Cardiac muscle cell (in vitro differentiated cells and primary cell): ENCODE measurements at regions not wholly inside any gene's neighbourhood (a gene's known extent, or its start where the extent isn't known, plus 50 kb on each side); places are given as distances from the start of the nearest gene placed in this dataset.
A peak's percentile ranks its signal among the peaks of the same experiment; 100 is the strongest.
"Not testable (repeated sequence)": the region's sequence is repeated elsewhere in the genome, so short reads cannot be mapped to it uniquely, and the experiment has no call there.

ENCODE experiments used
- DNase-seq, 2 donors: peaks; one replicate each; pipeline versions ENCODE4 v3.0.0 to v3.0.0-alpha.2; 2010 to 2017; ENCODE audit warnings: low read depth in 1 of 2, low spot score in 1 of 2
- H3K27ac ChIP-seq: fragments of 200-600 bp; sonication (generic); 2 replicates; pipeline ENCODE4 v1.5.1; 2016
- H3K27me3 ChIP-seq: fragments of 200-600 bp; sonication (generic); 2 replicates; pipeline ENCODE4 v1.6.0; 2016; ENCODE audit warnings: control low read depth
- H3K36me3 ChIP-seq: fragments of 200-600 bp; sonication (generic); 2 replicates; pipeline ENCODE4 v1.5.1; 2016; ENCODE audit warnings: control low read depth
- H3K4me1 ChIP-seq: fragments of 200-600 bp; sonication (generic); 2 replicates; pipeline ENCODE4 v1.8.1; 2017; ENCODE audit warnings: low read depth, mild to moderate bottlenecking, mixed run types
- H3K4me3 ChIP-seq: fragments of 200-600 bp; sonication (generic); 2 replicates; pipeline ENCODE4 v1.5.1; 2016; ENCODE audit warnings: mild to moderate bottlenecking
- H3K9me3 ChIP-seq: fragments of 200-600 bp; sonication (generic); 2 replicates; pipeline ENCODE4 v1.5.1; 2017; ENCODE audit warnings: low read depth, mild to moderate bottlenecking, control low read depth
- TF ChIP-seq, protein P1 (sequence below): IDR thresholded peaks from 2 replicates; pipeline ENCODE4 v1.5.1; 2012; ENCODE audit warnings: low read depth, mild to moderate bottlenecking, low read length

GRCh38 chr7:142566271-142566670, 183.0 kb upstream of the PRSS1 start:
- H3K9me3 ChIP-seq: no peaks in the 10 kb centered on the region

GRCh38 chr7:142564125-142564524, 185.1 kb upstream of the PRSS1 start:
- H3K9me3 ChIP-seq, H3K27me3 ChIP-seq, H3K4me1 ChIP-seq, H3K4me3 ChIP-seq, H3K36me3 ChIP-seq, H3K27ac ChIP-seq: not testable (repeated sequence)
- DNase-seq: peak in 1 of 2 donors; percentile 49

More at GRCh38 chr7:142566271-142566670, 183.0 kb upstream of the PRSS1 start:
- H3K36me3 ChIP-seq: no peaks in the 10 kb centered on the region
- TF ChIP-seq, protein P1, sequence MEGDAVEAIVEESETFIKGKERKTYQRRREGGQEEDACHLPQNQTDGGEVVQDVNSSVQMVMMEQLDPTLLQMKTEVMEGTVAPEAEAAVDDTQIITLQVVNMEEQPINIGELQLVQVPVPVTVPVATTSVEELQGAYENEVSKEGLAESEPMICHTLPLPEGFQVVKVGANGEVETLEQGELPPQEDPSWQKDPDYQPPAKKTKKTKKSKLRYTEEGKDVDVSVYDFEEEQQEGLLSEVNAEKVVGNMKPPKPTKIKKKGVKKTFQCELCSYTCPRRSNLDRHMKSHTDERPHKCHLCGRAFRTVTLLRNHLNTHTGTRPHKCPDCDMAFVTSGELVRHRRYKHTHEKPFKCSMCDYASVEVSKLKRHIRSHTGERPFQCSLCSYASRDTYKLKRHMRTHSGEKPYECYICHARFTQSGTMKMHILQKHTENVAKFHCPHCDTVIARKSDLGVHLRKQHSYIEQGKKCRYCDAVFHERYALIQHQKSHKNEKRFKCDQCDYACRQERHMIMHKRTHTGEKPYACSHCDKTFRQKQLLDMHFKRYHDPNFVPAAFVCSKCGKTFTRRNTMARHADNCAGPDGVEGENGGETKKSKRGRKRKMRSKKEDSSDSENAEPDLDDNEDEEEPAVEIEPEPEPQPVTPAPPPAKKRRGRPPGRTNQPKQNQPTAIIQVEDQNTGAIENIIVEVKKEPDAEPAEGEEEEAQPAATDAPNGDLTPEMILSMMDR: no peak
- no peaks in the 10 kb centered on the region for H3K27me3 ChIP-seq
- H3K4me1 ChIP-seq: no peaks in the 10 kb centered on the region
- H3K4me3 ChIP-seq: no peak overlapping the region
- no peak overlapping the region for H3K27ac ChIP-seq
- no peak for DNase-seq

DNA sequence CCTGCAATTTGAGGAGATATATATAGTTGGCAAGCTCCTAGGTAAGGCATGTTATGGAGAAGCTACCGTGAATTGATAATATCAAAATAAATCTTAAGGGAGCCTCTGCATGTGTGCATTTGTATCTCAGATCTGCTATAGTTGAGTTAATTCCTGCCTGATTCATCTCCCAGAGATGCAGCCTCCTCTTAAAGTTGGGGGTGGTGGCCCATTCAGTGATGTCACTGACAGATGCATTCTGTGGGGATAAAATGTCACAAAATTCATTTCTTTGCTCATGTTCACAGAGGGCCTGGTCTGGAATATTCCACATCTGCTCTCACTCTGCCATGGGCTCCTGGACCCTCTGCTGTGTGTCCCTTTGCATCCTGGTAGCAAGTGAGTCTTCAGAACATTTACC, 185.8 kb upstream of the PRSS1 start:
- TF ChIP-seq, protein P1: no peak
- H3K9me3 ChIP-seq: no peaks in the 10 kb centered on the region
- H3K27me3 ChIP-seq: no peaks in the 10 kb centered on the region
- H3K4me3 ChIP-seq: no peak overlapping the region
- H3K36me3 ChIP-seq: no peaks in the 10 kb centered on the region
- no peaks in the 10 kb centered on the region for H3K4me1 ChIP-seq
- DNase-seq: no peak
- no peak overlapping the region for H3K27ac ChIP-seq

DNA sequence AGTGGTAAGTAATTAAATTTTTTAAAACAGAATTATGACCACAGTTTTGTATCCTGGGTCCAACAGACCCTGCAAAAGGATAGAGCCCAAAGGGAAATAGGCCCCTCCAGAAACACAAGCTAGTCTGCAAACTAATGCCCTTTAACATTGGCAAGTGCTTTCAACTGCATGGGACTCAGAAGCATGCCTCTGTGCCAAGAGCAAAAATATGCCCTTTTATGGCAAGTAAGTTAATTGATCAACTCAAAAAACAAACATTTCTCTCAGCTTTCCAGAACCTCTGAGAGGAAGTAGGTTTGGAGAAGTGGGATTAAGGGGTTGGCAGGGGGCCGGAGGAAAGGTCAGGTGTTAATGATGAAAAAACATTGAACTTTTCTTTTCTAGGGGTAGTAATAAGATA, 186.6 kb upstream of the PRSS1 start:
- Histone ChIP-seq H3K4me1 (no peaks in the 10 kb centered on the region), H3K4me3 (no peak overlapping the region), H3K36me3 (no peaks in the 10 kb centered on the region), H3K27me3 (no peaks in the 10 kb centered on the region), H3K9me3 (no peaks in the 10 kb centered on the region), H3K27ac (no peak overlapping the region)
- no peak for DNase-seq
- TF ChIP-seq, protein P1: no peak

- H3K4me3 ChIP-seq, H3K9me3 ChIP-seq, DNase-seq, H3K4me1 ChIP-seq, H3K36me3 ChIP-seq, H3K27me3 ChIP-seq, H3K27ac ChIP-seq: not testable (repeated sequence)
Measured at GRCh38 chr7:142561396-142561795, 187.9 kb upstream of the PRSS1 start.

GRCh38 chr7:142560770-142561169, 188.5 kb upstream of the PRSS1 start:
- H3K4me1 ChIP-seq, DNase-seq, H3K4me3 ChIP-seq, H3K27ac ChIP-seq, H3K36me3 ChIP-seq, H3K9me3 ChIP-seq, H3K27me3 ChIP-seq: not testable (repeated sequence)

DNA sequence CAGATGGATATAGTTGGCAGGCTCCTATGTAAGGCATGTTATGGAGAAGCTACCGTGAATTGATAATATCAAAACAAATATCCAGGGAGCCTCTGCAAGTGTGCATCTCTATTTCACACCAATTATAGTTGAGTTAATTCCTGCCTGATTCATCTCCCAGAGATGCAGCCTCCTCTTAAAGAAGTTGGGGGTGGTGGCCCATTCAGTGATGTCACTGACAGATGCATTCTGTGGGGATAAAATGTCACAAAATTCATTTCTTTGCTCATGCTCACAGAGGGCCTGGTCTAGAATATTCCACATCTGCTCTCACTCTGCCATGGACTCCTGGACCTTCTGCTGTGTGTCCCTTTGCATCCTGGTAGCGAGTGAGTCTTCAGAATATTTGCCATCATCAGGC, 189.1 kb upstream of the PRSS1 start:
- H3K36me3 ChIP-seq: no peaks in the 10 kb centered on the region

More for the DNA sequence above, 189.1 kb upstream of the PRSS1 start:
- H3K27me3 ChIP-seq: no peaks in the 10 kb centered on the region
- H3K4me3 ChIP-seq: no peak overlapping the region
- no peaks in the 10 kb centered on the region for H3K4me1 ChIP-seq
- TF ChIP-seq, protein P1: no peak
- no peak overlapping the region for H3K27ac ChIP-seq
- no peak for DNase-seq
- no peaks in the 10 kb centered on the region for H3K9me3 ChIP-seq
